ENCODE measurements at regions not wholly inside any gene's neighbourhood (a gene's known extent, or its start where the extent isn't known, plus 50 kb on each side); places are given as distances from the start of the nearest gene placed in this dataset.

GRCh38 chr15:59828861-59829260, 139.7 kb upstream of the BNIP2 start:
- TF ChIP-seq E2F1 (CRISPR knock-in tag; IDR thresholded peaks at IDR 0.05) (no peak), CTCF (IDR thresholded peaks at IDR 0.05) (no peak), TP53 (CRISPR knock-in tag; IDR thresholded peaks at IDR 0.05) (no peak)

All from WTC11 (cell line).